Astrocyte (in vitro differentiated cells and primary cell): ENCODE measurements at regions not wholly inside any gene's neighbourhood (a gene's known extent, or its start where the extent isn't known, plus 50 kb on each side); places are given as distances from the start of the nearest gene placed in this dataset.

Experiments
- CTCF ChIP-seq: IDR thresholded peaks from 2 replicates; pipeline ENCODE4 v1.5.1; 2011; ENCODE audit warnings: low read depth, mild to moderate bottlenecking, inconsistent platforms, low read length, moderate library complexity; ENCODE audit not compliant: insufficient read depth
- EZH2 ChIP-seq: IDR thresholded peaks from 2 replicates; pipeline ENCODE4 v1.6.1; 2012; ENCODE audit warnings: mild to moderate bottlenecking, low read length, inconsistent platforms; ENCODE audit not compliant: insufficient read depth

- no peak for TF ChIP-seq CTCF
- no peak for TF ChIP-seq EZH2
These were observed 347.0 kb upstream of the ZNF385D start for GRCh38 chr3:22098021-22098420.
